ENCODE measurements at regions not wholly inside any gene's neighbourhood (a gene's known extent, or its start where the extent isn't known, plus 50 kb on each side); places are given as distances from the start of the nearest gene placed in this dataset.

DNA sequence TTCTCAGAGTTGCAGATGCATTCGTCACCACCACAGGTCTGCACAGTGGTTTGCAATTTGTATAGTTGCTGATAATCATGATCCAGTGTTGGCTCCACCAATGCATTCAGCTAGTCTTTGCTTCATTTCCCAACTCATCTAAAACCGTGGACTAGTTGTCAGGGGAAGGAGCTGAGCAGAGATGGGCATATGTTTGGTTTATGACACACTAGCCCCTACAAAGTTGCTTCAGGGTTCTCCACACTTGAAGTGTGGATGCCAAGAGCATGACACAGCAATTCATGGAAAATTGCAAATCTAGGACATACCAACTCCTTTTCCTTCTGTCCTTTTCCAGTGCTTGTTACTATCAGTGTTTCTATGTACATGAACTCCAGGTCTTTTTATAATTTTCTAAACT, 168.0 kb downstream of the TNFSF13B start:
- DNase-seq (ENCODE audit: low spot score), result no peak

DNA sequence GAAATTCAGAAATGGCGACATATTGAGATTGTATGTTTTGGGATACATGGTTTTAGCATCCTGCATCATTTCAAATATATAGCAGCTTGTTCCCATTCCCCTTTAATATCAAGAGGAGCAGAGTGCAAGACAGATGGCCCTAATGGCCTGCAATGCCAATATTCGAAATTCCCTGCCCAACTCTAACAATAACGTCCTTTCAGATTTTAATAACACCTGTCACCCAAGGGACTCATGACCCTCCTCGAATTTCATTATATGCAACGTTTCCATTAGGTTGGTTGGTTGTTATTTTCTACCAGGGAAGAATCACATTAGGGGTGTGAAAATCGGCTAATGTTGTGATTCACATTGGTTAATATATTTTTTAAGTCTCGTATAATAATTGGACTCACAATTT, 170.0 kb downstream of the TNFSF13B start:
- no peak for DNase-seq (ENCODE audit: low spot score)

DNA sequence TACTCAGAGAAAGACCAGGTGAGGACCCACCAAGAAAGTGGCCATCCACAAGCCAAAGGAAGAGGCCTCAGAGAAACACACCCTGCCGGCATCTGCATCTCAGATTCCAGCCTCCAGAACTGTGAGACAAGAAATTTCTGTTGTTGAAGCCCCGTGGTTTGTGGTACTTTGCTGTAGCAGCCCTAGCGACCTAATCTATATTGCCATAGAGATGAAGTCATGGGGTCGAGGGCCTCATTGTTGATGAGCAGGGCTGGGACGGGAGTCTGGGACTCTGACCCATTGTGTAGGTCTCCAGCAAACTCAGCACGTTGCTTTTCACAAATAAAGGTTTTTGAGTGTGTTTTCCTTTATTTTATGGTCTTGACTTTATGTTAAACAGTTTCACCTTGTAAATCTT, 174.9 kb downstream of the TNFSF13B start:
- no peak for DNase-seq (ENCODE audit: low spot score)

DNA sequence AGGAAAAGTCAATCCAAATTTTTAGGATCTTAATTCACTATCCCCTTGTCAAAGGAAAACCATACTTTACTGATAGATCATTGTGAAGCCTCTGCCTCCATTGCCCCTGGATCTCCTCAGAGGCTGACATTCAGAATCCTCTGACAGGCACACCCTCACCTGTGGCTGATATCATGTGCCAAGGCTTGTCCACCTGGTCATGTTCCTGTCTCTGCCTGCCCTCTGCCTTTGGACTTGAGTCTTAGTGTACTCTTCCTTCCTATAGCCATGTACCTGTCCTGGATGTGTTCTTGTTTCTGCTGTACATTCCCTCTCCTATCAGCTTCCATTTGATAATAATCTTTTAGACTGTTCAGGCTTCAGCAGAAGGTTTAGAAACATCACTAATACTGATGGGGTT, 179.4 kb downstream of the TNFSF13B start:
- no peak for DNase-seq (ENCODE audit: low spot score)

DNA sequence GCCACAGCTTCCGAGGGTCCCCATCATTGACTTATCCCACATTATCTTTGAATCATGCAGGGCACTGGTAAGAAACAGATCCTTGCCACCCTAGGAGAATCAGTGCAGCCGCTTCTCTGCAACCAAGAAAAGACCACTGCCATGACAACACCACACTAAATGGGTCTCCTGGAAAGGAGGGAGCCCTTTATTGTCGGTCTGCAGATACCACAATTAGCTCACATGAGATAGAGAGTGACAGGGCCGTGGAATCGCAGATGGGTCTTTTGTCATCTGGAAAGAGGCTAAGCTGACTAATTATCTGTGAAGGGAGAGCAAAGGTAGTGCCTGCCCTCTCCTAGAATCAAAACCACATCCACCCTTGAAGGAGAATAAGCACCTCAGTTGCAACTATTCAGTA, 178.3 kb upstream of the MYO16 start:
- DNase-seq (ENCODE audit: low spot score), result no peak

DNA sequence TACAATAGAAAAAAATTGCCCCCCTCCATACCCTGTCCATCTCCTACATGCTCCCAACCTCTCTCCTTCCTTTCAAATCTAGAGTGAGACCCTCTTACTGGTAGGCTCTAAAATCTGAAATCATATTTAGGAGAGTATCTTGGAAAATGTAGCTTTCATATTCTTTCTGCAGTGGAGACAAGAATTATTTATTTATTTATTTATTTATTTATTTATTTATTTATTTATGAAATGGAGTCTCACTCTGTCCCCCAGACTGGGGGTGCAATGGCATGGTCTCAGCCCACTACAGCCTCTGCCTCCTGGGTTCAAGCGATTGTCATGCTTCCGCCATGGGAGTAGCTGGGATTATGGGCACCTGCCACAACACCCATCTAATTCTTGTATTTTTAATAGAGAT, 174.1 kb upstream of the MYO16 start:
- no peak for DNase-seq (ENCODE audit: low spot score)

DNA sequence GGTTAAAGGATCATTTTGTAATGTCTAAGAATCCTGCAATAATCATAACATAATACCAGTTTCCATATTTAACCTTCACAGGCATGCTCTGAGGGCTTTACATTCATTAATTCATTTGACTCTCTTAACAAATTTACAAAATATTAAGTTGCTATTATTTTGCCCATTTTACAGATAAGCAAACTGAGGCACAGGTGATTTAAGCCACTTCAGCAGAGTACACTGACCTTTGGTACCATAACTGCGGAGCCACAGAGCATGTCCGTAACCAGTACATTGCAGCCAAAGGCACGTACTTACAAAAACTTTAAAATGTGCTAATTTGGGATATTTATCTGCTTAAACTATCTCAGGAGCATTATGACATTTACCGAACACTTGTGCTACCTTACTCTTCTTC, 169.4 kb upstream of the MYO16 start:
- DNase-seq (ENCODE audit: low spot score), result no peak

DNA sequence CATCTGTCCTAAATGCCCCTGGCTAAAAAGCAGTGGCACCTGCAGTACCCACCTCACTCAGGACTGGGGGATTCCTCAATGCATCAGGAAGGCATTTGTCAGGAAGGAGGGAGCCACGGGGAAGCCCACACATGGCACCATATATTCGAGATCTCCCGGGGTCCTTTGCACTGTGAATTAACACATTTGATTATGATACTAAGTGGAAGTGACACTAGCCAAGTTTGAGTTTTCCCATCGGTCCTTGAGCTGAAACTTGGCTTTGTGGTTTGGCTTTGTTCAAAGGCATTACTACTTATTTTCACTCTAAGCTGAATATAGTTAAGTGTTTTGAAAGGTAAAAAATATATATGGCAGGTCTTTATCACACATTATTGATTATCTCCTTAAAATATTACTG, 168.7 kb upstream of the MYO16 start:
- DNase-seq (ENCODE audit: low spot score), result no peak

DNA sequence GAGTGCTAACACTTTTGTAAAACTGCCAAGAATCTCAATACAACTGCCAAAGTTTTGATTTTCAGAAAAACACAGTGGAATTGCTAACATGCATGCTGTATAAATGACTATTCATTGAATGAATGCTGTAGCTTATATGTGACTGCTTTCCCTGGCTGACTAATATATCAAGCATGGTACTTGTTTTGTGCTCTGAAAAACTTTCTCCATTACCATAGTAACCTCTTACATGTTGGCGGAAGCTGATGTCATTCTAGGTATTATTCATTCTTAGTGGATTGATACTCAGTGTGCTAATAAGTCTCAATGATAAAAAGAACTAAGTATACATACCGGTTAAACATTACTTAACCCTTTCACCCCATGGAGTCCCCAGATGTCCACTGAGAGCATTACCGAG, 166.1 kb upstream of the MYO16 start:
- no peak for DNase-seq (ENCODE audit: low spot score)

DNA sequence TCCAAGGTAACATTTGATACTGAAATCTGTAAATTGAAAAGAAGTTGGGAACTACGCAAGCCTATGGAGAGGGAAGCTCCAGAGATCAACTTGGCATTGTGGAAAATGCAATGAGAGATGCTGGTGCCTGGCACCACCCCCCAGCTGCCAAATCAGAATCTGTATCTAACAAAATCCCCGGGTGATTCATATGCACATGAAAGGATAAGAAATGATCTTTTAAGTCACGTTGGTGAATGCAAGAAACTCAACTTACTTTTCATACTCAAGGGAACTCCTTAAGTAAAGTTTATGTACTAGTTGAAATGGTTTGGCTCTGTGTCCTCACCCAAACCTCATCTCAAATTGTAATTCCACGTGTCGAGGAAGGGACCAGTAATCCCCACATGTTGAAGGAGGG, 158.5 kb upstream of the MYO16 start:
- DNase-seq (ENCODE audit: low spot score), result no peak

DNA sequence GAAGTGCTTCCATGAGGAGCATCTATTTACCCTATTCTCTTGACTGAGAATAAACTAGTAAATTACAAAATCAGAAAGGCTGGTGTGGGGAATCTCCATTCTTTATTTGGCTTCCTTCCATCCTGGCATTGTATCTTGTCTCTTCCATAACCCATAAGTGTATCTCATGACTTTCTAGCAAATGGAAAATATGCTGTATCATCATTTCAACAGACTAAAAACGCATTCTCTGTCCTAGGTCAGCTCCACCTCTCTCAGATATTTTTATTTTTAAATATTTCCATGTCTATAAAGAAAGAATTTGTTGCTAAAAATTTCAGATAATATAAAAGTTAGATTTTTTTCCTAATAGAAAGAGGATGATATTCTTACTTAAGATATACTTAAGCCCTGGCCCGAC, 154.2 kb upstream of the MYO16 start:
- DNase-seq (ENCODE audit: low spot score), result no peak

DNA sequence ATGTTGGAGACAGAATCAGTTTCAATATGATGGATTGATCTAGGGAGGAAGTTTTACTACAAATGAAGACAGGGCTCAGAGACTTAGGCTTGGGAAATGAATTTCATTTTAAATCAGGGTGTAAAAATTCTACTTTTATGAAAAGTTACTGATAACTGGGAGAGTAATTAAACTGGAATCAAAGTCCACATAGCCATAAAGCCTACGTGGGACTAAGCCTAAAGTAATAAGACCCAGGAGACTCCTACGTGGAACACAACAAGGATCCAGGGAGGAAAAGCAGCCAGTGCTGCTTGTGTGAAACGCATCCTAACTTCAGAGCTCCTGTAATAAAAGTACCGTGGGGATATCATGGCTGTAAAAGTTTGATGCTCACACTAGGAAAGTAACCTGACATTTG, 152.0 kb upstream of the MYO16 start:
- no peak for DNase-seq (ENCODE audit: low spot score)

DNA sequence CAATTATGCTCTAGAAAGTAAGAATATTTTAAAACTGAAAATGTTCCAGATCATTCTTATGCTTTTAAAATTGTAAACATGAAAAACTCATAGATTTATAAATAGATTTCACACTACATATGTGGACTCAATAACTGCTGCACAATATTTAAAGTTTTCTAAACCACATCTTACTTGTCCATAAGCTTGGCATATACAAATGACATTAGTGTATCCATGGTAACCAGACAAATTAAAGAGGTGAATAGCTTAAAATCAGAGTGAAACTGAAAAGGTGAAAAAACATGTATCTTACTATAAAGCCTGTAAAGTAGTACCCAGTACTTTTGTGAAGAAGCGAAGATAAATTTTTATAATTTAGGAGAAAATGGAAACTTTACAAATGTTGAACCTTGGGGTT, 151.2 kb upstream of the MYO16 start:
- no peak for DNase-seq (ENCODE audit: low spot score)

DNA sequence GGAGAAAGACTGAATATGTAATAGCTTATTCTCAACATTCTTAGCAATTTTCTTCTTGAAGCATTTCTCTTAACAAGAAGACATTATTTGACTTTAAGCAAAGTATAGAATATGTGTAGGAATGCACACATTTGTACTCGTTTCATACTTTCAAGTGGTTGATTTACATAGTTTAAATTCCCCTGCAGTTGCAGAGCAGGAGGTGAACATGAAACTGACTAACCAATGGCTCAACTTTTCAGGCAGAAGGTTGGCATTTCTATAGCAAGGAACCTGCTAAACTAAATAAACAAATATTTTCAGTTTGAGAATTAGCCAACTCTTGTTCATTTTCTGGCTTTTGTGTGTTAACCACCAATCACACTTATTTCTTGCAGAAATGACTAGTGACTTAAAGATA, 145.4 kb upstream of the MYO16 start:
- DNase-seq (ENCODE audit: low spot score), result no peak

DNA sequence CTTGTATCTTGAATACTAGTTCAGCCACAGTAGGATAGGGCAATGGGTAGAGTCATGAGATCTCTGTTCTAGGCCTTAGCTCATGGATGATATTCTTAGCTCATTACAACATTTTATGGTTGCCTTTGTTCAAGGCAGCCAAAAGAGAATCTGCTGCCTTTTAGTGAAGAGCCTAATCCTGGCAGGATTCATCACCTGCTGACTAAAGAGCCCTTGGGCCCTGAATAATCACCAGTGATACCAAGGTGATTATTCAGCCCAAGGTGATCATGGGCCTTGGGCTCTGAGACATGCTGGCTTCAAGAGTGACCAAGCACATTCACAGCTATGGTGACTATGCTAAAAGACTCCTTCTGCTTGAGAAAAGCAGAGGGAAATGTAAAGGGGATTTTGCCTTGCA, 143.3 kb upstream of the MYO16 start:
- DNase-seq (ENCODE audit: low spot score), result no peak

DNA sequence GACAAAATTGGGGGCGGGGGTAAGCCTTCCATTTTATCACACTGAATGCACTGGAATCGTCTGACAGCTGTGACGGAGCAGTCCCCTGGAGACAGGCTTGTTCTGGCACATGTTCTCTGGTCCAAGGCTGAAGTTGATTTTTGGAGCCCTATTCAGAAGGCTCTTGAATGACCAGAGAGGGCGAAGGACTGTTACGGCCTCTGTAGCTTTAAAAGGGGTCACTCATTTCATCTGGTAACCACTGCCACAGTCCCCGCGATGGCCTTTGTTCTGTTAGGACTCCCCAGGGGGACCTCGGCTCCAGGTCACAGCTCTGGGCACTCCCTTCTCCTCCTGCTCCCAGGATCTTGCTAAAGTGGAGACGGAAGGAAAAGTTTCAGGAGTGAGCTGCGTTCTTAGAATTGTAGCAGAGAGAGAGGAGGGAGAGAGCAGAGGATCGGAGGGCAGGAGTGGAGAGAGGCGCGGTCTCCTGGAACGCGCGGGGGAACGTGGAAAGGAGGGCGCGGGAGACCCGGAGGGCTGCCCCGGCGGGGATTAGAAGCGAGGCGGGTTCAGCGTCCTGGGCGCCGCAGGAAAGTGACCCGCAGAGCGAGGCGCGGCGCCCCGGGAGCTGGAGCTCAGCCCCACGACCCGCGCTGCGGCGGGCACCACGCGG, 134.3 kb upstream of the MYO16 start:
- no peak for DNase-seq (ENCODE audit: low spot score)

DNA sequence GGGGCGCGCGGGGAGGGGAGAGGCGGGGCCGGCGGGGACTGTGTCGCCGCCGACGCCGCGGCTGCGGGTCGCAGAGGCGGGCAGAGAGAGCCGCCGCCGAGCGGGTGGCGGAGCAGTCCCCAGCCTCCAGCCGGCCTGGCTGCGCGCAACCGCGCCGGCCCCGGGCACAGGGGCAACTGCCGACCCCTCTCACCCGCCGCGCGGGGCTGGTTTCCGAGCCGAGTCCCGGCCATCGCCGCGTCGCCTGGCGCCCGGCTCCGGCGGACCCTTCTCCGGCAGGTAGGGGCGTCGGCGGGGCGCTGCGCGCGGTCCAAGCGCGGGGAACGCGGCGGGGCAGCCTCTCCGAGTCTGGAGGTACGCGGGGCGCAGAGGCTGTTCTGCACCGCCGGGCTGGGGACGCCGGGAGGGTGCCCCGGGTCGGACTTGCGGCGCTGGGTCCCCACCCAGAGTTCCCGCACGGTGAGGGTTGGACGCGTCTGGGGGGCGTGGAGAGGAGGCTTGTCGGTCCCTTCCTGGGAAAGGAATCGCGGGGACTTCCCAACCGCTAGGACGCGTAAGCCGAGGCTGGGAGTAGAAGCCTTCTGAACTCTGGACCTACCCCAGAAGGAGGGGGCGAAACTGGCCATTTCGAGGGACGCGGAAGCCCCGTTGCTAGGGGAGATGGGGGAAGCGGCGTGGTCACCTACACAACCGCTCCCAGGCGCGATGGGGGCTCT, 133.6 kb upstream of the MYO16 start:
- no peak for DNase-seq (ENCODE audit: low spot score)

DNA sequence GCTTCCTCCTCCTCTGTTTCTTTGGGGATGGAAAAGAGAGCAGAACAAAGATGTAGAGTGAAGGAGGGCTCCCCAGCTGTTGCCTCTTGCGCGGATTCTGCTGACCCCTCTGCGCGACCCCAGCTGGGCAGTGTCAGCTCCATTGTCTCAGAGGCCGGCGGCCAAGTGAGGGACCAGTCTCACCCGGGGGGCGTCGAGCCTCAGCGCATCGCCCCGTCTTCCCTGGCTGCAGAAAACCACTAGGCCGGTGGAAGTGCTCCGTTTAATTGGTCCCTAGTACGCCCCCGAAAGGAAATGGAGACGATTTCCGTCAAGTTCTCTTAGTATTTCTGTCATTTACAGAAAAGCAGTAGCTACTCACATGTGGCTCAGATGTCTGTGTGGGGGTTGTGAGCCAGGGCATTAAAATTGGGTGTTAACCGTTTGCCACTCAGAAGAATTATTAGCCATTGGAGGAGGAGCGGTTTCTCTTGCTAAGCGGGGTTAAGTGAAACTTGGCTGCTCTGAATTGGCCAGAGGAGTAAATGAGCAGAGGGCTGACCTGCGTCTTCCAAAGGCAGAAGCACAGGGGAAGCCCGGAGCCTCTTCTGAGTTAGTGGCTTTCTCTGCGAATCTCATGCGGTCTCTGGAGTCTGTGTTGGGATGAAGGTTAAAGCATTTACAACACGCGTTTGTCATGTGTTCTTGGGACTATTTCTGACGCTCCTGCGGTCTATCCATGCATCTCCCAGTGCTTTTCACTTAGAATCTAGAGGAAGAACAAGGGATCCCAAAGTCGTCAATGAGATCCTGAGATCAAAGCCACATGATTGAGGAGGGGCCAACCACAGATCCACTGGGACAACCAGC, 132.8 kb upstream of the MYO16 start:
- DNase-seq (ENCODE audit: low spot score), result no peak

DNA sequence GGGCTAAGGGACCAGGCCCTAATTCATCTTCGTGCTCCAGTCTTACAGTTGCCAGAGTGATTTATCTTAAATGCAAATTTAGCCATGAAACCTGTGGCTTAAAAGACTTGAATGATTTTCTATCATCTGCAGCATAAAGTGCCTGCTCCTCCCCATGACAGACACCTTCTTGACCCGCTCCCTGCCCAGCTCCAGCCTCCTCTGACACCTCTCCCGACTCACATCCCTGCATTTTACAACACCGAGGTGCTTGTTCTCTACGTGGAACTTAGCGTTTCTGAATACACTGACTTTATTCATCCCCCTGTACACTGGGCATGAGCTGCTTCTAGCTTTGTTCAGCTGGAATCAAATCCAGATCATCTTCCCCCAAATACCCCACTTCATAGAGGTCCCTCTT, 128.7 kb upstream of the MYO16 start:
- no peak for DNase-seq (ENCODE audit: low spot score)

DNA sequence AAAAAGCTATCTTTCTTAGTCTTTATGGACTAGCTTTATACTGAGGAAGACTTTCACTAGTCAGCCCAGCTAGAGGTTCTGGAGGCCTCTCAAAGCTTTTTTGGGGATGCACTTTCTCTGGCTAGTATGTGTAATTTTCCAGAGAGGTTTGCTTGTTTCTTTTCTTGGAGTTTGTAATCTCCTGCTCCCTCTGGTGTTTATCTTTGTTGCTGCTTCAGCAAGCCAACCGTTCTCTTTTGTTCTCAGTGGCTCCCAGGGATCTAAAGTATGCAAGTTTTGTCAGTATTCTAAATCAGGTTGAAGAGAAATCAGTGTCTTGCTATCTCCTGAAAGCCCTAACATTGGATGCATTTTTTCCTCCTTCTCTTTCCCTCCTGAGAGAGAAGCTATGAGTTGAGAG, 121.1 kb upstream of the MYO16 start:
- no peak for DNase-seq (ENCODE audit: low spot score)

DNA sequence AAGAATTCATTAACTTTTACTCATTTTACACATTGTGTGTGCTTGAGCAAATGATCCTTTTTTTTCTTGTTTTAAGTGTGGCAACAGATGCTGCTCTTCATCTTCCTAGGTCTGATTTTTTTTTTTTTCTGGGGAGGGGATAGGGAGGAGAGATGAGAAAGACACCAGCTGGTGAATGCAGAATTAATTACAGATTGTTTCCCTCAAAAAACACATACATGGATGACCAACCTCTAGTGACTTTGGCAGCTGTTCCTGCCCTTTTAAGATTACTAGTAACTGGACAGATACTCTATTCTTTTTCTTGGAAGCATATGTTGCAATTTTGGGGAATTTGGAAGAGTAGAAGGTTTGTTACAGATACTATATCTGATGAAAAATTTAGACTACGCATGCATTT, 103.6 kb upstream of the MYO16 start:
- no peak for DNase-seq (ENCODE audit: low spot score)

DNA sequence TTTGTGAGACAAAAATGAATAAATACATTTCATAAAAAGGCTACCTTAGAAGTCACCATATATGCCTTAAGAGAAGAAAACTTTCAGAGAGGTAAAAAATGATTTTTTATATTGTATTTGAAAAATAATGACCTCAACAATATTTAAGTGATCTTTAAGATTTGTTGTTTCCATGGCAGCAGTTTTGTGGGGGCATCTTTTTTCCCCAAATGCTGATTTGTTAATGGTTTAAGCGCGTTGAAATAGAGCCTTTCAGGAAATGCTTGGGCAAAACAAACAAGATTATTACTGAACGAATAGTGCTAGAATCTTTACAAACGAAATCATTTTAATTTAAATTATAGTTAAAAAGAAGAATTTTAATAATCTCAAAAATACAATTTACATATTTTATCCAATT, 103.1 kb upstream of the MYO16 start:
- no peak for DNase-seq (ENCODE audit: low spot score)

DNA sequence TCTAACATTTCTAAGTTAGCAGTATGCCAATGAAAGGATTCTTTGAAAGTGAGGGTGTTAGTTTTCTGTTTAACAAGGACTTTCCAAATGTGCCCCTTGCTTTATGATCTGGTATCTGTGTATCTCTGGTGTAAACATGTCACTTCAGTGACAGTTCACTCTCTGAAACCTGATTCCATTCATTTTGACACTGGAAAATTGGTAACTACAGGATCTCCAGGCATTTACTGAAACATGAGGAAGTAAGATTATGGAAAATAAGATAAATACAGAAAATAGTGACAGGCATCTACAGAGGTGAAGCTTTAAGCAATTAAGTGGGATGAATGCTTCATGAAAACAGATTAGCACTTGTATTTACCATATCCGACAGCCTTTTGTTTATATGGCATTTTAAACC, 101.6 kb upstream of the MYO16 start:
- DNase-seq (ENCODE audit: low spot score), result no peak

Data from putamen (tissue), 1 donor.